CD4-positive, alpha-beta T cell treated with Interleukin-4 for 4 hours (primary cell): ENCODE measurements at regions not wholly inside any gene's neighbourhood (a gene's known extent, or its start where the extent isn't known, plus 50 kb on each side); places are given as distances from the start of the nearest gene placed in this dataset.

Experiments
- DNase-seq: peaks from one replicate; pipeline ENCODE4 v3.0.0-alpha.2; 2020

DNA sequence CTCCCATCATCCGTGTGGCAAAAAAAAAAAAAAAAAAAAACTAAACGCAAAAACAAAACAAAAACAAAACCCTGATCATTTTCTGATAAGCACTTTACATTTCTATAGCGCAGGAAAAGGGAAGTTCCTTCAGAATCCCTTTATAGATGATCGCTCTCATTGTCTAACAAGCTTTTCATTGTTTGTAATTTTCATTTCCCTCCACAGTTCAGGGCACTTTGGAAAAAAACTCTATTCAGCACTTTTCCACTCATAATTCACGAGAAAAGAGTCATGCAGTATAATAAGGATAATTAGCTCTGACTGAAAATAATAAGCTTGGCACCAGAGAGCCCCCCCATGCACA lies 89.4 kb upstream of the ATXN1 start:
- DNase-seq = no peak

DNA sequence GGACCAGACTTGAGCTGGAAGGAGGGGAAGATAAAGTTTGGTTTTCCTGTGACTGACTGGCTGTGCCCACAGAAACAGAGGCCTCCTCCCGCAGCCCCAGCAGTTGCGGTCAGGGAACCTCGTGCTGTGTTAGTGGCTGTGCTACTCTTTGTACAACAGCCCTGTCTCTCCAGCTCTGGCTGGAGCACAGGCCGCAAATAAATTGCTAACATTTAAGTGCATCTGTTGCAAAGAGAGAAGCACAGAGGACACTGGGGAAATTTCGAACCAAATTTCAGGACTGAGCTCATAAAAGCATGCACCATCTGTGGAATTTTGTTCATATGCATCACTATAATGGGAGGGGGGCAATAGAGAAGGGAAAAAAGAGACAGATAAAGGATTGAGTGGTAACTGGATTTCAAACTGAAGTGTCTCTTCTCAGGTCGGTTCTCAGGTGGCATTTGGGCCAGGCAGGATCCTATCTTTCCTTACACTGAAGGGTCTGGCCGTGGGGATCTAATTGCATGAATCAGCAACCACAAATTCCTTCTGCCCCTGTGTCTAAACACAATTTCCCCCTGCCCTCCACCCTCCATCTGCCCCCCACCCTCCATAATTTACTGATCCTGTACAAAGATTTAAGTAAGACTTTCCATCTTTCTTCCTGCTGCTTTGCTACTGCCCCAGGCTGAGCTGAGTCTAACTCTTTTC lies 88.9 kb upstream of the ATXN1 start:
- no peak for DNase-seq

DNA sequence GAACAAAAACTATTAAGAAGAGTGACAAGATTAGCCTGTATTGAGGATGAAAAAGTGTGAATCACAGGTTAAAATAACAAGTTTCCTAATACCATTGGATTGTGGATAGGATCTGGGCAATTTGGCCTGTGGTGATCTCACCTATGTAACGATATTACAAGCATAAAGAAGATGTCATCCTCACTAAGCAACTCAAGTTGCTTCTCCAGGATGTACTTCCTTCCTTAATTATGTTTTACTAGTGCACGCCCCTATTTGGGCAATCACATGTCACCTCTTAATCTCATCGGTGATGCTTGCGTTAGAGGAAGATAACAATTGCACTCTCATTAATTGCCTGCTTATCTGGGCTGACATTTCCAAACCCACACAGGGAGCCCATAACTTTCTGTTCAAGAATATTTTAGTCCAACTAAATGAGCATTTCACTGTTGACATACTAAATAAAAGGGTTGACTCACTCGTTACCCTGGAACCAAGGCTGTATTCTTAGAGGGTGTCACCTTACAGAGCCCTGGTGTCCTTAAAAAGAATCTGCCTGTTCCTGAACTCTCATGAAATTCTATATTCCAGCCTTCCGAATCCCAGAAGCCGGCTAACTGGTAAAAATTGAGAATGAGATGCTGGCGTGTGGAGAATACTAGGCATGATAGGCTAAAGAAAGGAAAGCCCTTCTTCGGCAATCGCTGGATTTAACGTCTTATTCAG lies 88.2 kb upstream of the ATXN1 start:
- peak; percentile 22 for DNase-seq

DNA sequence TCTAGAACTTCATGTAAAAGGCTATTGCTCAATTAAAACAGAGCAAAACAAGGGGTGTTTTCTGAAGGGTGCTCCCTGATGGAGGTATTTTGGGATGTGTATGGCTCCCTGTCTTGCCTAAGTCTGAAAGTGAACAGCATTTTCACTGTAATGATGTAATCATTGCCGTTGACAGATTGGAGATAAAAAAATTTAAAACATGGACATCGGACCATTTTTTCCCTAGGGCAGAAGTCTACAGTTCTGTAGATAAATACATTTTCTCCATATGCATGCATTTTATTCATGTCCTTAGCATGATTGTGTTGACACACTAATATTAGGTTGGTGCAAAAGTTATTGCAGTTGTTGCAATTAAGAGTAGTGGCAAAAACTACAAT lies 85.1 kb upstream of the ATXN1 start:
- no peak for DNase-seq

DNA sequence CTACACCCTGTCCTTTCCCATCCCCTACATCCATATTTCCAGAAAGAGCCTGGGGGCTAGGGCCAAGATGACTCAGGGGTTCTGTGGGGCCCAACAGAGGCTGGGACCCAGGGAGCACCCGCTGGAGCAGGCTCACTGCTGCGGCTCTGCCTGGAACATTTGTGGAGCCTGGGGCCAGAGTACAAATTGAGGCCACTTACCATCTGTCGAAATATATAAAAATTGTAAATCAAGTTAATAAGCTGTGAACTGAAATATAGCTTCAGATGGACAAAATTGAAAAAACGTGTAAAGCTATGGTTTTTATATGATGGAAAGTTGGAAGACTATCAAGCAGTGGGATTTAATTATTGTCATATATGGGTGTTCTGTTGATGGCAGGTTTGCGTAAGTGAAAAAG lies 82.9 kb upstream of the ATXN1 start:
- no peak for DNase-seq

DNA sequence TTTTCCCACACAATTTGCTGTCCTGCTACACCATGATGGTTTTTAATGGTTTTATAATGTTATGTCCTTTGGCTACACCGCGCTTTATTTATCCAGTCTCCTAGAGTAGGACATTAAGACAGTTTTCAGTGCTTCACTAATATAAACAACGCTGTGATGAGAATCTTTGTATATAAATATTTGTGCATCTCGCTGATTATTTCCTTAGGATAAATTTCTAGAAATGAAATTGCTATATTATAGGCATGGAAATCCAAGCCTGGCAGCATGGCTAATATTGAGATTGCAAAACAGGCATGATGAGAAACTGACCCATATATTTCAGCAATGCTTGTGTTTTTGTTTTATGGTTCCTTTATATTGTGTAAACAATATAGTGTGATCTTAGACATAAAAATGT lies 81.4 kb upstream of the ATXN1 start:
- DNase-seq = no peak

DNA sequence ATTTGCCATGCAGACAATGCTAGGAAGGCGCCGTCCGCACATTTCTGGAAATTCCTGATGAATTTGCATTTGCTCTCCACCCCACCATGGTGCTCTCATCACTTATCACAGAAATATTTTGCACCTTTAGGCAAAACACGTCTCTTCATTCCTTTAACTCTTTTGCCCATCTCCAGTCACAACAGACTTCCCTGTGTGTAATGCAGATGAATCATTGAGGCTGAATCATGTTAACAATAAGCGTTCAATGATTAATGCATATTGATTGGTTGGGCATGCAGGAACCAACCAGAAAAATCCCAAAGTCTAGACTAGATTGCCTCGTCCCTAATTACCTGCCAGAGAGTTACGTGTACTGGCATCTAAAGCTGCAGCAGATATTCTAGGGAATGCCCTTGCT lies 80.0 kb upstream of the ATXN1 start:
- DNase-seq = no peak

DNA sequence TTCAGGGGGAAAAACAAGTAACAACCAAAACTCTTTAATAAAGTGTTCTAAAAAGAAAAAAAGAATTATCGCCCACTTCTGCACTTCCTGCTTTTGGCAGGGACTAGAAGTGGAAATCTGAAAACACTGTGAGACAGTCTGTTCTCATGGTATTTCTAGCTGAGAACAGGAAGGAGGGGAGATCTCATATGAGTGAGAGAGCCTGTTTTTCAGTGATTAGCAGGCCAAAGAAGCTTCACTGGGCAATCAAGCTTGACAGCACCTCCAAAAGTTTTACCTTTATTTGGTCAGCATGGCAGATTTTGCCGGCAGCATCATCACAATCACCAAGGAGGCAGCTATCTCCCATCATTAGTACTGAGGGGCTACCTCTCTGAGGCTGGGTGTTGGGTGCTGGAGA lies 79.5 kb upstream of the ATXN1 start:
- DNase-seq = no peak

DNA sequence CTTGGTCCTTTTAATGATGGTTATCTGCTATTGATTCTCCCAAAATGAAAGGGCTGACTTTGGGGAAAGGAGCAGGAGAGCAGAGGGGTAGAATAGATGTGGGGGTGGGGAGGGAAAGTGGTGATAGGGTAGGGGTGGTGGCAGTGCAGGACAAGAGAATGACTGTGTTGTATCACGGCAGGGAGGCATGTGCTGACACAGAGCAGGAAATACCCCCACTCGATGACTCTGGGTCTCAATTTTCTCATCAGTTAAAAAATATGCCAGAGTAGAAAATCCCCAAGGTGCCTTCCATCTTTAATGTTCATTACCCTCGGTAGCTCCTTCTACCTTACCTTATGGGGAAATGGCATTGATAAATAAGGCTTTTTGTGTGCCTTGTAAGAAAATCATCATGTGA lies 79.0 kb upstream of the ATXN1 start:
- DNase-seq = no peak

DNA sequence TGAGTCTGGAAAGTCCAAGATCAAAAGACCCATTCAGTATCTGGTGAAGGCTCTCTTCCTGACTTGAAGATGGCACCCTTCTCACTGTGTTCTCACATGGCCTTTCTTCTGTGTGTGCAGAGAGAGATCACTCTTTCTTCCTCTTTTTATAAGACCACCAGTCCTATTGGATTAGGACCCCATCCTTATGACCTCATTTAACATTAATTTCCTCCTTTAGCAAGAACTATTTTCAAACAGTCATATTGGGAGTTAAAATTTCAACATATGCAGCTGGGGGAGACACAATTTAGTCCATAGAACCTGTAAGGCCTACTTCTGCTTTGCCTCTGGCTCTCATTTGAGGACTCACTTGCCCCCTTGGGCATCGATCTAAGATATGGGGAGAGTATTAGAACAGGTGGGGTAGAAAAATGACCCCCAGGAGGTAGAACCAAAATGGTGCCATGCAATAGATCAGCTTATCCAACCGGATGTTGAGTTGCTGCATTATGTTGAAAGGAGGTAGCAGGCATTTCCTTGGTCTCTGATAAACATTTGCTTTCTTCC lies 78.4 kb upstream of the ATXN1 start:
- no peak for DNase-seq

DNA sequence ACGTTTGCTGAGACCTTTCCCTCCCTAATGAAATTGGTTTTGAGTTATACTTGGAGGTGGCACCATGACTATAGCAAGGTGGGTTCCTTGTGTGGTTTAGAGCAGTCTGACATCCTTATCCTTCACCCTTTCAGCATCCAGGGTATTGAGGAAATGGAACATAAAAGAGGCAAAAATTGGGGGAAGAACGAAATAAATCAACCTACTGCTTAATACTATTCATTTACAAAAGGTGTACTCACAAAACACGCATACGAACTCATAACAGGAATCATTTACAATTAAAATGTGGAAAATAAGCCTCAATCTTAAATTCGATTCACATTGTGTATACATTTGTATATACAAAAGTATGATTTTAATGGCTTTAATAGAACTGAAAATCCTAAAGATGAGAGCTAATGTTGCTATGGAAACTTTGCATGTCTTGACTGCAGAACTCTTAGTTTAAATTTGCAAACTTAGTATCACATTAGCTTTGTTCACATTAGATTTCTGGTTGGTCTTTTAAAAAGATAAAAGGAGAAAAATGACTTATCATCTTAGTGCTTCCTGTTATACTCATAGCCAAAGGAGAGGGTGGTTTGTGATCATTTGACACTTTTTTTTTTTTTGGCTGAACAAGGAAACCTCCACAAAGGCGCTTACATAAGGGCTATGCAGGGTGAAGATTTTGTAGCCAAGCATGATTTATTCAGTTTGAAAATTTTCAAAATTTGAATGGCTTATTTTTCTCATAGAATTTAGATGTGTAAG lies 76.1 kb upstream of the ATXN1 start:
- DNase-seq = no peak

DNA sequence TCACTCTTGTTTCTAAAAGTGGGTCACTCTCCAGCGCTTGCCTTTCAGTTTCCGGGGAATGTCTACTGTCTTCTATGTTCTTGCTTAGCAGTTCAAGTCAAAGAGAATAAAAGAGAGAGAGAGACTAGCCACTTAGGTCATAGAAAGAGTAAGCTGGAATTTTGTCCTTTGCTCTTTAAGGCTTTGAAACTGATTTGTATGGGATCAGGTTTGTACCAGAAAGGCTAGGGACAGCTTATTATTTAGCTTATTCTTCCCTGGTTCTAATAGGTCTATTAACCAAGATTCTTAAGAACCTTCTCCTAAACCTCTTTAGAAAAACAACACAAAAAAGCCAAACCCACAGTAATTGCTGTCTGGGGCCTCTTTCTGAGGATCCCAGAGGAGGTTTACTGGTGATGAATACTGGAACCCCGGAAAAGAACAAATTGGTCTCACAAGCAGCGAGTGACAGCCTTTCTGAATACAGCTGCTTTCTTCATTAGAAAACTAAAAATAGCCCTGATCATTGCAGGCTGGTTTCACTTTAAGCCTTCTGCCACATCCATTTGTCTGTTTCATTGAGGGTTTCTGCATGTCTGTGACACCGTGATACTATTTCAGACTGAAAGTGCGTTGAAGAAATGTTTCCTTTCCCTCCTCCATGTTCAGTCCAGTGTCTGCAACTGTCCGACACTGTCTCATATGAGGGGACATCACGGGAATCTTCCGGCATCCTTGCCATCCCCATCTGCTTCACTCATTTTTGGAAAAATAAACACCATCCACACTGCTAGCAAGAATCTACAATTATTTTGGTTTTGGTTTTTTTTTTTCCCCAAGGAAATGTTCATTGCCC lies 75.1 kb upstream of the ATXN1 start:
- DNase-seq = peak; percentile 36

DNA sequence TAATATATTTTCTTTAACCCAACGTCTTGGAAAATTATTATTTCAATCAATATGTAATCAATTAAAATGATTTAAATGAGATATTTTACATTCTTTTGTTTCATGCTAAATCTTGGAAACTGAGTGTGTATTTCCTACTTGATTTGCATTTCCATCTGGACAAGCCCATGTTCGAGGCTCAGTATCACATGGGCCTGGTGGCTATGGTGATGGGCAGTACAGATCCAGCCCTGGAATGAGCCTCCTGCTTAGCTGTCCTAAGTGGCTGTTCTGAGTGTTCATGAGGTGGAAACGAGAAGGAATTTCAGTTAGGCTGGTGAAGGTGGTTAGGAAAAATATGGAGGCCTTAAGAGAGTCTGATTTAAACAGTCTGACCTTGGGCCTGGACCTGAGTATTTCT lies 73.0 kb upstream of the ATXN1 start:
- DNase-seq = no peak

DNA sequence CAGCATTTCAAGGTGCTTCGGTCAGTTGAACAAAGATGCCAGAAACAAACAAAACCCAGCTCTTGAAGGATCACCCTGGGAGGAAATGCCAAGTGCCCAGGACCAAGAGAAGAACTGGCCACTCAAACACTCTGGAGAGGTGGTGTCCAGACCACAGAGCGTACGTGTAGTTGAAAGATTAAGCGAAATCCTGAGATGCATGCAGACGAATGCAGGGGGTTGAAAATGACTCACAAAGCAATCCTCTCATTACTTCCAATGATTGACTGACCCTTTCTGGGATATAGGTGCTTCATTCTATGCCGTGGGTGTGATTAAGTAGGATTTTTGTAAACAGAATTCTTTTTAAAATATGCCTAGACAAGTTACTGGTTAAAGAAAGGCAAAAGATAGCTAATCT lies 71.5 kb upstream of the ATXN1 start:
- DNase-seq = no peak

DNA sequence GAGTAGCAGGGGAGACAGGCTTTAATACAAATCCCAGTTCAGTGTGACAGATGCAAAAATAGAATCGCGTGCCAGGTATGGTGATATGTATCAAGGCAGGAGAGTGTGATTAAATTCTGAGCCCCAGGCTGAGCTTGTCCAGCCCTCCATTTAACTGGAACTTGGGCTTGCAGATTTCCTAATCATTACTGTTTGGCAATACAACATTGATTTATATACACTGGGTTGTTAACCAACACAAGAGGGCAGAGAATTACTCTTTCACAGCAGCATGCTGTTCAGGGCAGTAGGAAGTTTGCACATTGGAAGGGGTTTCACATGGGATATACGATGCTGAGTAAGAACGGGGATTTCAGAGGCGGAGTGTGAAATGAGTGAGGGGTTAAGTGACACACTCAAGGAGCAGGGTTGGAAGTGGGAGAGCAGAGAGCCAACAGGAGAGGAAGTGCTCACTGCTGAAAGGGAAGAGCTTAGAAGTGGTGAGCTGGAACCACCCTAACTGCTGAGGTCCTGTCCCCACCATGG lies 70.8 kb upstream of the ATXN1 start:
- no peak for DNase-seq

DNA sequence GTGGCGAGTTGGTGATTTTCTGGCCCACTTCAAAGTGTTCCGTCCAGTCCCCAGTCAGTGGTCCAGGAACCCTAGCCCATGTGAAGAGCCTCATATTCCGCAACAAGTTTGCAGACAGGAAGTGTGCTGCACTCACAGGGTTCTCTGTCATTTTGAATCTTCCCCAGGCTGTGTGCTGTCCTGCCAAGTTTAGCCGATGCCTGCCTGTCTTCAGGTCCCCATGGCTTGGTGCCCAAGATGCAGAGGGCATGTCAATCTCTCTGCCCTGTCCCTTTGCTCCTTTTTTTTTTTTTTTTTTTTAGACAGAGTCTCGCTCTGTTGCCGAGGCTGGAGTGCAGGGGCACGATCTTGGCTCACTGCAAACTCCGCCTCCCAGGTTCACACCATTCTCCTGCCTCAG lies 69.9 kb upstream of the ATXN1 start:
- no peak for DNase-seq

DNA sequence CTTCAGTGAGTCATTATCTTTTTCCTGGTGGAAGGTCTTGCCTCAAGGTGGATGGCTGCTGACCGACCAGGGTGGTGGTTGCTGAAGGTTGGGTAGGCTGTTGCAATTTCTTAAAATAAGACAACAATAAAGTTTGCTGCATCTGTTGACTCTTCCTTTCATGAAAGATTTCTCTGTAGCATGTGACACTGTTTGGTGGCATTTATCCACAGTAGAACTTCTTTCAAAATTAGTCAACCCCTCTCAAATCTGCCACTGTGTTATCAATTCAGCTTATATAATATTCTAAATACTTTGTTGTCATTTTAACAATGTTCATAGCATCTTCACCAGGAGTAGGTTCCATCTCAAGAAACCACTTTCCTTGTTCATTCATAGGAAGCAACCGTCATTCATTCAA lies 66.8 kb upstream of the ATXN1 start:
- DNase-seq = no peak

DNA sequence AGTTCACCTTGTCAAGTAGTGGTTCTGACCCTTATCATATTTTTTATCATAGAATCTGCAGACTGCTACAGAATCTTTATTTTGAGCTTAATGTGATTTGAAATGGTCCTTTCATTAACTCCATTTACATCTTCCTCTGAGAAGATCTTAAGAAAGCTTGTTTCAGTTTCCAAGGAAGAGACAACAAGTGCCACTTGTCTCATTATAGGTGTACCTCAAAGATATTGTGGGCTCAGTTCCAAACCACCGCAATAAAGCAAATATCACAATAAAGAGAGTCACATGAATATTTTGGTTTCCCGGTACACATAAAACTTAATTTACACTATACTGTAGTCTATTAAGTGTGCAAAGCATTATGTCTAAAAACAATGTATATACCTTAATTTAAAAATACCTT lies 66.4 kb upstream of the ATXN1 start:
- DNase-seq = no peak

DNA sequence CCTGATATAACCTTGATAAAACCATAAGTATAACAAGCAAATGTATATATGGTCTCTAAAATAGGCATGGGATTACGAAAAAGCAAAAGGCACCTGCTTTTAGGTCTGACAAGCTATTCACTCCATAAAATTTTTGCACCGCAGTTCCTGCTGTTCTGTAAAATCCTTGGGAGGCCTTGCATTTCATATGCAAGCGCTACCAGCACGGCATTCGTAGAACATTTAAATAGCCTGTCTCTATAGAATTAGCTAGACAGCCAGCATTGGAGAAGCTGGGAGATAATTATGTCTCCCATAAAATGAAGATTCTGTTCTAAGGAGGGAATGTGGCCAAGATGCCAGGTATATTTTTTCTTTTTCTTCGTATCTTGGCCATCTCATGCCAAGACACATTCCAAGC lies 64.5 kb upstream of the ATXN1 start:
- no peak for DNase-seq

DNA sequence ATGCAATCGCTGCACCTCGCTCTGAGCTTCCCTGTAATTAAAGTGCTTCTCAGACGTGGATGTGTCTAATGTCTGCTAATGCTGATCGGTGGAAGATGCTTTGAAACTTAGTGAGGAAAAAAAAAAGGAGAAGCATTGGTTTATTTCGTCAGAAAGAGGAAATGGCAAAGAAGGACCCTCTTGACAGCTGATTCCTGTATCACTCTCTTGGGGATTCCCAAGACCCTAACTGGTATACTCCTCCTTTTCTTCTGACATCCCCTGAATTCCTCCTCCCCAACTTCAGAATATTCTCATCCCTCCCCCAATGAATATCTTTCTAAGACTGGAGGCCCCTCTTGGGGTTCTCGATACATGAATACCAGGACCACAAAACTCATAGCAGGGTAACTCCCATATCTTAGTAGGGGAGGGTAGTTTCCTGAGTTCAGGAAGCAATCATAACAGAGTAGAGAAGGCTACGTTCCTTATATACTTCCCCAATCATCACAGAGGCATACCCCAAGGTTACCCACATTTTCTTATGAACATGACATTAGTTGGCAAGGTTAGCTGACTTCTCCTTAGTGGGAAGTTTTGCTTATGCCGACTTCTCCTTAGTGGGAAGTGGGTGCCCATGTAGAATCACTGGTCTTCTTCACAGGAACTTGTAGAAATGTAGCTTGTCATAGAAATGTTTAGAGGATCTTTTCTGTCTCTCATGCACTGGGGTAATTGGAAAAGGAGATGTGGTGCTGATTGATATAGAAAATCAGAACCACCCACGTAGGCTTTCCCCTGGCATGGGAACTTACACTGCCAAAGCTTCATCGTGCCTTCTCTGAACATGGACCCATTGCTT lies 63.8 kb upstream of the ATXN1 start:
- no peak for DNase-seq

DNA sequence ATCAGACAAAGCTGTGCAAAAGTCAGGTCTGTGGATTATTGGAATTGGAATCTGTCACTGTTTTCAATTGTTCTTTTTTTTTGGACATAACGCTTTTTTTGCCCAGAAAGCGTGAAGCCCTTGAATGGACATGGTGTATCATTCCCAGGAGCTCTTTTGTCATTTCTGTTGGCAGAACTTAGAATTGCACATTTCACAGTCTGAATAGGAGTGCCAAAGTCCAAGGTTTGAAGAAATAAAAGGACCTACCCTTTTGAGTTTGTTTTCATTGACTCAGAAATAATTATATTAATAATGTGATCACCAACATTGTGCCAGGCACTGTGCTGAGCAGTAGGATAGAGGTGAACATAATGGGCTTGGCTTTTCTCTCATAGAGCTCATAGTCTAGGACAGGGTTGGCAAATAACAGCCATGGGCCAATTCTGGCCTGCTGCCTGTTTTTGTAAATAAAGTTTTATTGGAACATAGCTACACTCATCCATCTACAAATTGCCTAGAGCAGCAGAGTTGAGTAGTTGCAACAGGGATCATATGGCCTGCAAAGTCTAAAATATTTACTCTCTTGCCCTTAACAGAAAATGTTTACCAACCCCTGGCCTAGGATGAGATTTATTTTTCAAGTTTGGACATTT lies 62.6 kb upstream of the ATXN1 start:
- no peak for DNase-seq
